Panc1 (cell line): ENCODE measurements at regions not wholly inside any gene's neighbourhood (a gene's known extent, or its start where the extent isn't known, plus 50 kb on each side); places are given as distances from the start of the nearest gene placed in this dataset.

Experiments used
- ATAC-seq: fragments of 200-7000 bp; cut with Tn5 transposase; 2 replicates; pipeline ENCODE4 v1.9.1; 2020; ENCODE audit warnings: mild to moderate bottlenecking, moderate library complexity
- BruUV-seq: library from RNA; stranded (reverse); fragments of 400-500 nt; replicated peaks from 2 replicates; lab custom pipeline; 2021; lab: Mats Ljungman, UMichigan
- CTCF ChIA-PET: fragments of 300-600 bp; sonication (Branson Sonifier 250); formaldehyde crosslinking; loops from one replicate; lab custom pipeline; 2022; ENCODE audit warnings: antibody characterized with exemption; lab: Charles Lee
- POLR2A ChIA-PET: fragments of 300-600 bp; sonication (Branson Sonifier 250); formaldehyde crosslinking; loops from one replicate; lab custom pipeline; 2022; ENCODE audit warnings: antibody characterized with exemption; lab: Charles Lee
- DNase-seq: peaks from one replicate; pipeline ENCODE4 v3.0.0-alpha.2; 2010; ENCODE audit warnings: low read depth, low spot score
- H3K27ac ChIP-seq: 2 replicates; pipeline ENCODE4 v1.5.1; 2011; ENCODE audit warnings: mild to moderate bottlenecking, low read length, inconsistent platforms
- H3K27me3 ChIP-seq: fragments of 200-500 bp; sonication (Bioruptor generic); 2 replicates; pipeline ENCODE4 v1.6.0; 2014; ENCODE audit warnings: low read length, inconsistent platforms; ENCODE audit not compliant: control insufficient read depth, insufficient read depth
- H3K36me3 ChIP-seq: fragments of 200-500 bp; sonication (Bioruptor generic); 2 replicates; pipeline ENCODE4 v1.5.1; 2014; ENCODE audit warnings: inconsistent platforms, mild to moderate bottlenecking, low read length, moderate library complexity; ENCODE audit not compliant: control insufficient read depth, insufficient read depth
- H3K4me1 ChIP-seq: 2 replicates; pipeline ENCODE4 v1.5.1; 2011; ENCODE audit warnings: inconsistent platforms, mild to moderate bottlenecking, low read length, moderate library complexity; ENCODE audit not compliant: control insufficient read depth, insufficient read depth
- H3K4me3 ChIP-seq, 2 experiments: 2 replicates each; pipeline ENCODE4 v1.5.1; 2011 to 2012; ENCODE audit warnings: low read depth in 2 of 2, low read length in 2 of 2, mild to moderate bottlenecking in 2 of 2, inconsistent platforms in 1 of 2, moderate library complexity in 1 of 2
- H3K9me3 ChIP-seq: fragments of 200-500 bp; sonication (Bioruptor generic); 2 replicates; pipeline ENCODE4 v1.5.1; 2014; ENCODE audit warnings: low read depth, mild to moderate bottlenecking, inconsistent platforms, low read length, moderate library complexity; ENCODE audit not compliant: control insufficient read depth, insufficient read depth
- POLR2AphosphoS5 ChIP-seq: IDR thresholded peaks from 2 replicates; pipeline ENCODE4 v1.6.1; 2012; ENCODE audit warnings: mild to moderate bottlenecking, low read depth, low read length, moderate library complexity
- REST ChIP-seq, 2 experiments: IDR thresholded peaks; 2 replicates each; pipeline ENCODE4 v1.6.1; 2011 to 2012; ENCODE audit warnings: low read depth in 2 of 2, control low read depth in 1 of 2, low read length in 1 of 2, mild to moderate bottlenecking in 1 of 2, moderate library complexity in 1 of 2; ENCODE audit not compliant: insufficient read depth in 1 of 2
- SIN3A ChIP-seq: IDR thresholded peaks from 2 replicates; pipeline ENCODE4 v1.6.1; 2012; ENCODE audit warnings: low read depth, mild to moderate bottlenecking, low read length, moderate library complexity, borderline replicate concordance; ENCODE audit not compliant: insufficient read depth
- TCF7L2 ChIP-seq: IDR thresholded peaks from 2 replicates; pipeline ENCODE4 v1.6.1; 2011; ENCODE audit warnings: mild to moderate bottlenecking, low read depth, low read length, inconsistent platforms
- in situ Hi-C: cut with HindIII; loops from 2 replicates; pipeline ENCODE4 v1.10.0; 2016; ENCODE audit warnings: low sequenced_read_pairs, low pct_unique_long_range_greater_than_20kb
- intact Hi-C: fragments of 100-400 bp; cut with micrococcal nuclease; formaldehyde crosslinking; loops from one replicate; pipeline ENCODE4 v1.10.0; 2022; ENCODE audit not compliant: unreplicated experiment
- TF ChIP-seq, protein P1 (sequence below): fragments of 450-650 bp; IDR thresholded peaks from 2 replicates; pipeline ENCODE4 v1.5.1; 2017; ENCODE audit warnings: mild to moderate bottlenecking

DNA sequence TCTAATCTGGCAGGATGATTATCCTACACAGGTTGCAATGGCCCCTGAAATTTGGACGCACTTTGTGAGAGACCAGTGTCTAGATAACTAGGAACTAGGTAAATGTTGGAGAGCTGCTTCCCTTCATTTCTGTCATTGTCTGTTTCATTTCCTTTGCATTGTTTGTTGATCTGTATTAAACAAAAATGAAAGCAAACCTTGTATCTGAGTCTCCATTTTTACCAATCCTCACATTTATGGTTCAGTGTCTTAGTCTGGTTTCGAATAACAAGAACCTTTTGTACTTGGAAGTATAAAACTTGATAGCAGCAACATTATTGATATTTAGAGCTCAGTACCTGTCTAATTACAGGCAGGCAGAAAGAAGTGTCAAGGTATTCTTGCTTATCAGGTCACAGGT, 105.5 kb downstream of the MRPS30 start:
- intact Hi-C loops (no loop called here), in situ Hi-C loops (no loop called here)
- Histone ChIP-seq H3K9me3 (no peaks in the 10 kb centered on the region), H3K27me3 (no peaks in the 10 kb centered on the region), H3K27ac (no peak overlapping the region), H3K4me1 (no peaks in the 10 kb centered on the region), H3K4me3 (no peak overlapping the region), H3K36me3 (no peaks in the 10 kb centered on the region)
- DNase-seq (no peak), ATAC-seq (no peak)
- TF ChIP-seq, protein P1, sequence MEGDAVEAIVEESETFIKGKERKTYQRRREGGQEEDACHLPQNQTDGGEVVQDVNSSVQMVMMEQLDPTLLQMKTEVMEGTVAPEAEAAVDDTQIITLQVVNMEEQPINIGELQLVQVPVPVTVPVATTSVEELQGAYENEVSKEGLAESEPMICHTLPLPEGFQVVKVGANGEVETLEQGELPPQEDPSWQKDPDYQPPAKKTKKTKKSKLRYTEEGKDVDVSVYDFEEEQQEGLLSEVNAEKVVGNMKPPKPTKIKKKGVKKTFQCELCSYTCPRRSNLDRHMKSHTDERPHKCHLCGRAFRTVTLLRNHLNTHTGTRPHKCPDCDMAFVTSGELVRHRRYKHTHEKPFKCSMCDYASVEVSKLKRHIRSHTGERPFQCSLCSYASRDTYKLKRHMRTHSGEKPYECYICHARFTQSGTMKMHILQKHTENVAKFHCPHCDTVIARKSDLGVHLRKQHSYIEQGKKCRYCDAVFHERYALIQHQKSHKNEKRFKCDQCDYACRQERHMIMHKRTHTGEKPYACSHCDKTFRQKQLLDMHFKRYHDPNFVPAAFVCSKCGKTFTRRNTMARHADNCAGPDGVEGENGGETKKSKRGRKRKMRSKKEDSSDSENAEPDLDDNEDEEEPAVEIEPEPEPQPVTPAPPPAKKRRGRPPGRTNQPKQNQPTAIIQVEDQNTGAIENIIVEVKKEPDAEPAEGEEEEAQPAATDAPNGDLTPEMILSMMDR, result no peak
- TF ChIP-seq SIN3A (no peak), REST (IDR thresholded peaks at IDR 0.05; ENCODE audit: insufficient read depth in 1 of 2, low read depth in 2 of 2, low read length in 1 of 2) (no peak), POLR2AphosphoS5 (no peak)
- BruUV-seq, result no TSS peak
- ChIA-PET CTCF (no interaction called here), POLR2A (no interaction called here)

DNA sequence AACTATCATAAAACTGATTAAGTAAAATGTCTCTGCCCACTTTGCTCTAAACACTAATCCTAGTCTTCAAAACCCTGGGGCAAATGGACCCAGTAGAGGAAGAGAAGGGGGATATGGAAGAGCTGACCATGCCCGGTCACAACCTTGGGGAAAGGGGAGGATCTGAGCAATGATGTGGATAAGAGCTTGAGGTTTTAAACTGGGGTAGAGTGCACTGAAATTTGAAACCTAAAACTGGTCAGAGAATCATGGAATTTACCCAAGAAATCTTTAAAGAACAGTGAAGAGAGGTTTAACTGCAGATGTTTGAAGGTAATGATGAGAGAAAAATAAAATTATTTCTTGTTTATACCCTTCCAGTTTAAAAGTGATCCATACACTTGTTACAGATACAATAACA, 110.8 kb downstream of the MRPS30 start:
- intact Hi-C loops (no loop called here), in situ Hi-C loops (no loop called here)
- H3K27ac ChIP-seq, result no peak overlapping the region
- no peaks in the 10 kb centered on the region for H3K4me1 ChIP-seq
- no TSS peak for BruUV-seq
- H3K9me3 ChIP-seq, result no peaks in the 10 kb centered on the region
- no peaks in the 10 kb centered on the region for H3K27me3 ChIP-seq
- H3K36me3 ChIP-seq, result no peaks in the 10 kb centered on the region
- DNase-seq (no peak), ATAC-seq (no peak)
- POLR2A ChIA-PET, result no interaction called here
- no peak overlapping the region for H3K4me3 ChIP-seq
- no peak for TF ChIP-seq SIN3A
- TF ChIP-seq TCF7L2, result no peak
- no peak for TF ChIP-seq REST (IDR thresholded peaks at IDR 0.05; ENCODE audit: insufficient read depth in 1 of 2, low read depth in 2 of 2, low read length in 1 of 2)
- TF ChIP-seq, protein P1, result no peak
- no peak for TF ChIP-seq POLR2AphosphoS5
- CTCF ChIA-PET, result no interaction called here
